ENCODE measurements at regions not wholly inside any gene's neighbourhood (a gene's known extent, or its start where the extent isn't known, plus 50 kb on each side); places are given as distances from the start of the nearest gene placed in this dataset.

DNA sequence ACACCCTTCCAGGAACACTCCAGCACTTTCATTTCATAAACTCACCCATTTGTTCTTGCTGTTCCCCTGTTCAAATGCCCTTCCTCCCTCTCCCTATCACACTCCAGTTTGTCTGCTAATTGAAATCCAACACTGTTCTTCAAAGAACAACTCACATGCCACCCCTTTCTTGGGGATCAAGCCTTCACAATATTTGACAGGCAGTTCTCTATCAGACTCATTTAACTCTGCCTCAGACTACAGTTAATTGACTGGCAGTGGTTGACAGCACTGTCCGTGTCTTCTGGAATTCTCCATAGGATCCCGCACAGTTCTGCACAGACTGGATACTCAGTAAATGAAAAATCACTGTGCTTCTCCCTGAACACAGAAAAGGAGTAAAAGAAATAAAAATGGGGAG, 87.8 kb downstream of the PMP22 start:
- no peak for DNase-seq

DNA sequence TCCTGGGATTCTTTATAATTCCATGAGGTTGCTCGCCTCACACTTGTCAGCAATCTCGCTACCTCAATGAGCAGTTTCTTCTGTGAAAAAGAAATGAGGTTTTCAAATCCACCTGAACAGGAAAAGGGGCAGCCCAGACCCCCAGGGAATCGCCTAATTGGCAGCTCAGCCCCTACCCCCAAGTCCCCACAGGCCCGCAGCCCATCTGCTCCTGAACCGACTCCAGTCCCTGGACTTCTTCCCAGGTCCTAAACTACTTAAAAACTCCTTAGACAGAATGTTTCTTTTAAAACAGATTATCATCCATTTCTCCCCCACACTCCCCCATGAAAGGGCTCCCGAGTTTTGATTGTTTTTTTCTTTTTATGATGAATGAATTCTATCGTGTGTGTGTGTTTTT, 89.8 kb downstream of the PMP22 start:
- no peak for DNase-seq

GRCh38 chr17:15171167-15172047, 93.7 kb downstream of the PMP22 start:
- peak in 1 of 2 experiments; percentile 2 for DNase-seq

DNA sequence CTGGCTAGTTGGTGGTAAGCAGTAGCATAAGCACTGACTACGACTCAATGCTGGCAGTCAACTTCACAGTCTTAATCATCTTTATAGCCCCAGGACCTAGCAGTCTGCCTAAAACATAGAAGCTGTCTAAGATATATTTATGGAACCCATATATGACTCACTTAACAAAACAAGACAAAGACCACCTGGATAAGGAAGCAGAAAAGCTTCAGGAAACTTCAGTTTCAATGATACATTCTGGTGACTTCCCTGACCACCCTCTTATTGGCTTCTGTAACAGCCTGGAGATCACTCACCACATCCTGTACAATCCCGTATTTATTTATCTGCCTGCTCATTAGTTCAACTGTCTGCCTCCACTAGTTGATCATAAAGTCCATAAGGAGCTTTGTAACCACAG, 95.5 kb downstream of the PMP22 start:
- no peak for DNase-seq

- DNase-seq = no peak
Observed at GRCh38 chr17:15168379-15168778, 96.7 kb downstream of the PMP22 start.

DNA sequence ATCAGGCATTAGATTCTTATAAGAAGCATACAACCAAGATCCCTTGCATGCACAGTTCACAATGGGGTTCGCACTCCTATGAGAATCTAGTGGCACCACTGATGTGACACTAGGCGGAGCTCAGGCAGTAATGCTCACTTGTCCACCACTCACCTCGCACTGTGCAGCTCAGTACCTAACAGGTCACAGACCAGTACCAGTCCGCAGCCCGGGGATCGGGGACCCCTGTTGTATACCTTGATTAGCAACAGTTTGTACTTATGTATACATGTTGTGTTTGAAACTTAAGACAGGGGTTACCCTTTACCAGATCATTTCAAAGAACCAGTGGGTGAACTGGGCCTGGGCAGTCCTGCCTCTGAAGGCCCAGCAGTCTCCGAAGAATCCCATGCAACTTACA, 103.7 kb downstream of the PMP22 start:
- no peak for DNase-seq

GRCh38 chr17:15157051-15157450, 108.1 kb downstream of the PMP22 start:
- DNase-seq = no peak

GRCh38 chr17:15154618-15155017, 110.5 kb downstream of the PMP22 start:
- DNase-seq = no peak

DNA sequence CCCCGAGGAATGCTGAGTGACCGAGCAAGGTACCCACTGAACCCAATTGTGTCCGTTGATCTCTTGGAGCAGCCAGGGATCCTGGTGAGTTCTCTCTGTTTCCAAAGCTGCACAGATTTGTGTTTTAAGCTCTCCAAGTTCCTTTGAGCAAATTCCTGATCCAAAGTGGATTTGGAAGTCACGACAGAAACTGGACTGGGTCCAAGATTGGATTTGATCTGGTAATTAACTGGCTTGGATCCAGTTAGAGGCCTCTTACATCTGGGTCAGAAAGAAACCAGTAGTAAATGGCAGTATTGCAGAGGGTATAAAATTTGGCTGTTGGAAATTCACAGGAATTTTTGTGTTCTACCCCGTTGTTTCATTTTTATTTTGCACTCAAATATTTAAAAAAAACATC, 119.5 kb downstream of the PMP22 start:
- DNase-seq = no peak

GRCh38 chr17:15143524-15143923, 121.6 kb downstream of the PMP22 start:
- DNase-seq = no peak

DNA sequence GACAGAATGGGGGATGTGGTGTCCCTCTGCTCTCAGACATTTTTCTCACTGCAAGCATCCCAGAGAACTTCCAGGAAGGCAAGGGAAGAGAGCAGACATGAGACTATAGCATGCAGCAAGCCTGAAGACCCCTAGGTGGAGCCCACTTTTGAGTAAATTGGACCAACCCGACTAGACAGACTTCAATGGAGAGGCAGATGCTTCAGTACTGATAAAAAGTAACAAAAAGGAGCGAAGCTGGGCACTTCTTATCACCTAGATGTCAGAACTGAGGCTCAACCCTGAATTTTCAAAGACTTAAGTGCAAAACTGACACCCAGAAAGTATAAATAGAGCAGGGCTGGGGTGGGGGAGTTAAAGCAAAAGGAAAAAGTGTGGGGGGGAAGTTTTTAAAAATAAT, 130.8 kb downstream of the PMP22 start:
- DNase-seq = no peak

GRCh38 chr17:15133826-15134225, 131.3 kb downstream of the PMP22 start:
- DNase-seq = no peak

GRCh38 chr17:15133143-15133542, 132.0 kb downstream of the PMP22 start:
- DNase-seq = no peak

DNA sequence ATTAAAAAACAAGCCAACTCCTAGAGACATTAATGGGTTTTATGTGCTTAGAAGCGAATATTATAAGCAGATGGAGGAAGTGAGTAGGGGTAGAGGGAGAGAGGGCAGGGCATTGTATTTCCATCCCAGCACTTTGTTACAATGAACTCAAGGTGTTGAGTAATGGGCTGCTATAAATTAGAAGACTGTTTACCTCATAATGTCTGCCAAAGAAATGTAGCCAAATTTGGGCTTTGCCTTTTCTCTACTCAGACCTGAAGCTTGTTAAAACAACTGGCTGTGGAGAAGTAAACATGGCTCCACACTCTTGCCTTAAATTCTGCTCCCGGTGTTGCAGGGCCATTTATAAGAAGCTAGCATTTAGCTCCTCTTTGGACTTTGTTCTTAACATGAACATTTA, 134.7 kb downstream of the PMP22 start:
- no peak for DNase-seq

- no peak for DNase-seq
Observed at GRCh38 chr17:15129986-15130385, 135.1 kb downstream of the PMP22 start.

GRCh38 chr17:15124746-15125145, 140.4 kb downstream of the PMP22 start:
- no peak for DNase-seq

- DNase-seq = no peak
Observed at GRCh38 chr17:15124264-15124595, 140.9 kb downstream of the PMP22 start.

DNA sequence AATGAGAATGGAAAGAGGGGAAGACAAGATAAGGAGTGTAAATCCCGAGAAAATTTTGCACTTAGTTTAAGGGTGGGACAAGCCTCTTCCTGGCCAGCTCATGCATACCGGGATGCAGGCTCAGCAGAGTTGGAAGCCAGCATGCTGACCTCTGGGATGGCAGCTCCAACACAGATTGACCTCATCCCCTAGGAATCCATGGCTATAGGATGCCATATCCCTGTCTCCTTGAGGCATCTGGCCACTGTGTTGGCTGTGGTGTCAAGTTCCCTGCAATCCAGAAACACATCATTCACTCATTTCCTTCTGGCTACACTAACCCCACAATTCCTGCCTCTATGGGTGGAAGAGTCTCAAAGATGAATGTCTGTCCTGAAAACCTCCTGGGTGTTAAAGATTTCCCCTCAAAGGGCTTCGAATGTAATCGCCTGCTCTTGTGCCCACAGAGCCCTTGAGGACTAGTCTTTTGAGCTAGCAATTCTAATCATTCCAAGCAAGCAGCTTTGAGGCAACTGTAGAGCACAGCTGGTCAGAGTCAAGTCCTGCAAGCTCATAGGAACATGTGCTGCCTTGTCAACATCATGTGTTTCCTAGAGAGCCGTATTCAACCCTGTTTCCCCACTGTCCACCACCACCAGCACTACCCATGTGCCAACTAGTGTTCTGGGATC, 141.4 kb downstream of the PMP22 start:
- DNase-seq = no peak

DNA sequence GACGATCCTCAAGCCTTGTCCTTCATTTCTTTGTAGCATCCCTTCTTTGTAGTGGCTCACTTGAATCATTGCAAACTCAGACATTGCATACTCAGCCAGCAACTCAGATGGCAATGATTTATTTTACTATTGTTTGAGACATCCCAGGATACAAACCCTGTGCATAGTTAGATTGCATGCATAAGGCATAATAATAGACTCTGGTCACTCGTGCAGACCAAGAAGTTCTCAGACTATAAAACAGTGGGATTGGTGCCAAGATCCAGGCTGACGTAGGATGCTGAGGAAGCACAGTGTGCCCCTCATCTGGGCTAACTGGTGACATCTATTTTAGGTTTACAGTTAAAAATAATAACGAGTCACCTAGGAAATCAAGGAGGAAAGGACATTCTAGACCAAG, 142.3 kb downstream of the PMP22 start:
- no peak for DNase-seq

GRCh38 chr17:15121426-15121825, 143.7 kb downstream of the PMP22 start:
- no peak for DNase-seq

GRCh38 chr17:15119968-15120367, 145.2 kb downstream of the PMP22 start:
- DNase-seq = no peak

DNA sequence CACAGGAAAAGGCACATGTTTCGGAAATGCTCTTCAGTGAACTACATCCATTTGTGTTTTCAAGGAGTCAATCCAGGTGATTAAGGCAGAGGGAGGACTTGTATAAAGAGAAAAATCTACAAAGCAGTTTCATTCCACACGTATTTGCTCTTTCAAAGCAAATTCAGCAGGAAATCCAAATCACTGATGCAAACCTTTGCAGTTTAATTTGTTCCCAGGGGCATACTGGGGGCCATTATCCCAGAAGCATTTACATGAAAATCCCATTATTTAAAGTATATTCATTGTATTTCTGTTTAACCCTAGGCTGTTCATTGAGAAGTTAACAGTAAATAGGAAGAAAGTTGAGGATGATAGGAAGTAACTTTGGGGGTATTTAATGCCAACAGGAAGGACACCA, 147.9 kb downstream of the PMP22 start:
- no peak for DNase-seq

DNA sequence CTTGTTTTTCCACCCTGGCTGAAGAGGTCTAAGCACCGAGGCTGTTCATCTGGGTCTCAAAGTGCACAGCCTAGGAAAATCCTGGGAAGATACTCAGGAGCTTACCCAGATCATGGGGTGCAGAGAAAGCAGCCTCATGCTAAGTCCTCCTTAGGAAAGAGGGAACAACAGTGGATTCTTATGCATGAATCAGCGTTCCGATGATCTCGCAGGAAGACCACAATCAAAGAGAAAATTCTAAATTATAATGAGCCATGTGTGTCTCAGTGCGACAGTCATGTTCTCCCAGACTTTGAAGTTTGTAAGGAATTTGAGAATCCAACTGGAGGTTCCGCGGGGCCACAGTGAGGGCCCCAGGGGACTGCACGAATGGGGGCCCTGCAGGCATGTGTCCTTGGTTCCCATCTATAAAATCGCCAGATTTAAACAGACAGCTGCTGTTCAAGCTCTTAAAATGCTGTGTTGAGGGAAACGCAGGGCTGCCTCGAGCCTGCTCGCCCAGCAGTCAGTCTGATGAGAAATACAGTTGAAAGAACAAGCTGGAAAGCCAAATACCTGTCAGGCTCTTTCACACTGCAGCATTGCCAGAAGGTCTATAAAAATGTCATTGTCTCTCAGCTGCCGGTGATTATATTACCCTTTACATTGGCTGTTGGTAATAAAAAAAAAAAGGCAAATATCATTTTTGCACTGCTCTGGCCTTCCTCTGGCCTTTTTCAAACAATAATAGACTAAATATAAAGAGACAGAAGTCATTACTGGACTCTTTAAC, 152.1 kb downstream of the PMP22 start:
- no peak for DNase-seq

- DNase-seq = no peak
Observed at GRCh38 chr17:15109608-15110007, 155.5 kb downstream of the PMP22 start.

Measured in stimulated activated CD4-positive, alpha-beta T cell treated with anti-CD3 and anti-CD28 coated beads, Interleukin-4, amount 100 ng/mL, for 4 hours (primary cell).